Natural killer cell (primary cell): ENCODE measurements at regions not wholly inside any gene's neighbourhood (a gene's known extent, or its start where the extent isn't known, plus 50 kb on each side); places are given as distances from the start of the nearest gene placed in this dataset.

Experiments used
- ATAC-seq, 3 donors: fragments of 150-1000 bp in 2 of 3; fragments of 200-7000 bp in 1 of 3; cut with Tn5 transposase; 1 replicate in 1 of 3; 2 replicates in 2 of 3; pipeline ENCODE4 v1.10.0; 2021; ENCODE audit warnings: mild to moderate bottlenecking in 2 of 3, moderate library complexity in 2 of 3
- DNase-seq, 2 donors: peaks; one replicate each; pipeline versions ENCODE4 v3.0.0 to v3.0.0-alpha.2; 2013 to 2021; ENCODE audit warnings: mixed read lengths in 1 of 2
- H3K27ac ChIP-seq: one replicate; pipeline ENCODE4 v1.5.1; 2013; ENCODE audit warnings: mild to moderate bottlenecking, low read length
- H3K27me3 ChIP-seq: one replicate; pipeline ENCODE4 v1.6.1; 2013; ENCODE audit warnings: low read length; ENCODE audit not compliant: control insufficient read depth, insufficient read depth
- H3K36me3 ChIP-seq: one replicate; pipeline ENCODE4 v1.6.1; 2013; ENCODE audit warnings: low read length; ENCODE audit not compliant: control insufficient read depth, insufficient read depth
- H3K4me1 ChIP-seq: one replicate; pipeline ENCODE4 v1.6.1; 2013; ENCODE audit warnings: low read length; ENCODE audit not compliant: control insufficient read depth, insufficient read depth
- H3K4me3 ChIP-seq: one replicate; pipeline ENCODE4 v1.5.1; 2013; ENCODE audit warnings: low read length
- H3K9me3 ChIP-seq: one replicate; pipeline ENCODE4 v1.6.1; 2013; ENCODE audit warnings: low read length; ENCODE audit not compliant: control insufficient read depth, insufficient read depth
- H3K27ac Mint-ChIP-seq, 2 donors: one replicate each; pipeline ENCODE4 v1.8.0; 2022; ENCODE audit warnings: mild to moderate bottlenecking in 2 of 2, mixed read lengths in 2 of 2, moderate library complexity in 1 of 2
- H3K27me3 Mint-ChIP-seq, 2 donors: one replicate each; pipeline ENCODE4 v1.8.0; 2022; ENCODE audit warnings: low read depth in 2 of 2, mixed read lengths in 2 of 2
- H3K36me3 Mint-ChIP-seq: one replicate; pipeline ENCODE4 v1.8.0; 2022; ENCODE audit warnings: mixed read lengths
- H3K4me1 Mint-ChIP-seq, 2 donors: one replicate each; pipeline ENCODE4 v1.8.0; 2022; ENCODE audit warnings: mixed read lengths in 2 of 2
- H3K4me3 Mint-ChIP-seq: one replicate; pipeline ENCODE4 v1.8.0; 2022; ENCODE audit warnings: mild to moderate bottlenecking, moderate library complexity, mixed read lengths
- H3K9me3 Mint-ChIP-seq, 2 donors: one replicate each; pipeline ENCODE4 v1.8.0; 2022; ENCODE audit warnings: mixed read lengths in 2 of 2
- CTCF ChIP-seq: fragments of 200-600 bp; IDR thresholded peaks from one replicate; pipeline ENCODE4 v1.8.0; 2022; ENCODE audit warnings: antibody characterized with exemption
- WGBS: methylation state at CpG from one replicate; pipeline ENCODE4 v1.1.7; 2013; ENCODE audit warnings: missing lambda C conversion rate; ENCODE audit not compliant: insufficient coverage; 5-methylcytosine and 5-hydroxymethylcytosine counted together
- intact Hi-C: fragments of 100-400 bp; cut with micrococcal nuclease; formaldehyde crosslinking; loops from one replicate; pipeline ENCODE4 v1.14.2; 2022

- no peak for ATAC-seq
- no peak for TF ChIP-seq CTCF
- H3K4me3 ChIP-seq: no peak overlapping the region
These were observed 405.2 kb downstream of the RFPL4B start for GRCh38 chr6:112752305-112752704.

DNA sequence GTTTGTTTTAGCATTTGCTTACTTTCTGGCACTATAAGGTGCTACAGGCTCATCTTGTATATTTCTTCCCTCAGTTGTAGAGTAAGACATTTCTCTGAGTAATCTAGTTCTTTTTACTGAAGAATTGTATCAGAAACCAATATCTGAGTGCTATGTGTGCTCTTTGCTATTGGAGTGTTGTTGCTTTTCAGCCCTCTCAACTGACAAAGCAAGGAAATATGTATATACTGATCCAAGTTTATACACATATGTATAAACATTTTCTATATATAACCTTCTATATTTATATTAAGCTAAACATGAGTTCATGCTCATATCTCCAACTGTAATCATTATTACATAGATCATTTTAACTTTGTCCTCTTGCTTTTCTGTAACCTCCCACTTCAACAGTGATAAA is 405.7 kb downstream of the RFPL4B start:
- no peaks in the 10 kb centered on the region for H3K27me3 ChIP-seq

More at GRCh38 chr6:112752305-112752704, 405.2 kb downstream of the RFPL4B start:
- Histone ChIP-seq H3K27ac (no peak overlapping the region), H3K4me1 (no peaks in the 10 kb centered on the region), H3K36me3 (no peaks in the 10 kb centered on the region), H3K9me3 (no peaks in the 10 kb centered on the region), H3K27me3 (no peaks in the 10 kb centered on the region)
- H3K4me3 Mint-ChIP-seq: no peak overlapping the region
- H3K27me3 Mint-ChIP-seq: no peaks in the 10 kb centered on the region
- H3K9me3 Mint-ChIP-seq: peaks cover 2 to 4% of the 10 kb centered on the region in 2 donors
- no peak for DNase-seq
- no peak overlapping the region for H3K27ac Mint-ChIP-seq
- WGBS: no CpG with 5 or more reads among the region's 2 CpGs
- H3K4me1 Mint-ChIP-seq: no peaks in the 10 kb centered on the region
- no peaks in the 10 kb centered on the region for H3K36me3 Mint-ChIP-seq
- intact Hi-C loops: no loop called here

DNA sequence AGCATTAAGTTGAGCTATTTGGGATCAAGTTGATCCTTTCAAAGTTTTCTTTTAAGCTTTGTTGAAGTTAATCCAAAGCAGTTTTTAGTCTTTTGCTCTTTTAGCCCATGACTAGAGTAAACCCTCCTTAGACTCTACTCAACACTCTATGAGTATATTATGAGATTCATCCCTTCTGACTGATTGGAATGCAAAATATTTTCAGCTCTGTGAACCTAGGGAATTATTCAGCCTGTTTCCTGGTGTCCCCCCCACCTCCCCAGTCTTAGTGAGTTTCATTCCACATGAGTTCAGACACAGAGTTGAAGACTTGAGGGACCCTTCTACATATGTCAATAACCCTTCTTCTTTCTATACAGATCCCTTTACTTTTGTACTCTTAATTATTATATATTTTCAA is 413.7 kb downstream of the RFPL4B start:
- no peak for ATAC-seq
- H3K27ac ChIP-seq: no peak overlapping the region
- DNase-seq: no peak
- Mint-ChIP-seq H3K27ac (no peak overlapping the region), H3K4me1 (no peaks in the 10 kb centered on the region), H3K27me3 (no peaks in the 10 kb centered on the region), H3K4me3 (no peak overlapping the region), H3K36me3 (no peaks in the 10 kb centered on the region), H3K9me3 (peaks cover 8 to 13% of the 10 kb centered on the region in 2 donors)
- no peaks in the 10 kb centered on the region for H3K27me3 ChIP-seq
- intact Hi-C loops: no loop called here
- H3K4me1 ChIP-seq: no peaks in the 10 kb centered on the region
- no peaks in the 10 kb centered on the region for H3K9me3 ChIP-seq
- TF ChIP-seq CTCF: no peak
- no peak overlapping the region for H3K4me3 ChIP-seq
- H3K36me3 ChIP-seq: no peaks in the 10 kb centered on the region

More for the DNA sequence above, 405.7 kb downstream of the RFPL4B start:
- Mint-ChIP-seq H3K4me3 (no peak overlapping the region), H3K36me3 (no peaks in the 10 kb centered on the region), H3K9me3 (peaks cover 2 to 7% of the 10 kb centered on the region in 2 donors), H3K27ac (no peak overlapping the region), H3K4me1 (no peaks in the 10 kb centered on the region), H3K27me3 (no peaks in the 10 kb centered on the region)
- no peak for TF ChIP-seq CTCF
- H3K9me3 ChIP-seq: no peaks in the 10 kb centered on the region
- H3K36me3 ChIP-seq: no peaks in the 10 kb centered on the region
- no peak overlapping the region for H3K4me3 ChIP-seq
- no peak overlapping the region for H3K27ac ChIP-seq
- DNase-seq (no peak), ATAC-seq (no peak)
- no peaks in the 10 kb centered on the region for H3K4me1 ChIP-seq
- intact Hi-C loops: no loop called here

- H3K27ac Mint-ChIP-seq: no peak overlapping the region
- no peak for TF ChIP-seq CTCF
- Histone ChIP-seq H3K9me3 (no peaks in the 10 kb centered on the region), H3K4me3 (no peak overlapping the region), H3K27ac (no peak overlapping the region), H3K4me1 (no peaks in the 10 kb centered on the region), H3K36me3 (no peaks in the 10 kb centered on the region), H3K27me3 (no peaks in the 10 kb centered on the region)
- no peaks in the 10 kb centered on the region for H3K4me1 Mint-ChIP-seq
- no peaks in the 10 kb centered on the region for H3K27me3 Mint-ChIP-seq
- ATAC-seq: no peak
- peaks cover 8 to 16% of the 10 kb centered on the region in 2 donors for H3K9me3 Mint-ChIP-seq
- no CpG with 5 or more reads among the region's 2 CpGs for WGBS
- no peaks in the 10 kb centered on the region for H3K36me3 Mint-ChIP-seq
- intact Hi-C loops: no loop called here
- no peak overlapping the region for H3K4me3 Mint-ChIP-seq
- DNase-seq: no peak
These were observed 414.6 kb downstream of the RFPL4B start for GRCh38 chr6:112761740-112762139.
